Panc1 (cell line): ENCODE measurements at regions not wholly inside any gene's neighbourhood (a gene's known extent, or its start where the extent isn't known, plus 50 kb on each side); places are given as distances from the start of the nearest gene placed in this dataset.

Experiments
- ATAC-seq: fragments of 200-7000 bp; cut with Tn5 transposase; 2 replicates; pipeline ENCODE4 v1.9.1; 2020; ENCODE audit warnings: mild to moderate bottlenecking, moderate library complexity
- BruUV-seq: library from RNA; stranded (reverse); fragments of 400-500 nt; replicated peaks from 2 replicates; lab custom pipeline; 2021; lab: Mats Ljungman, UMichigan
- CTCF ChIA-PET: fragments of 300-600 bp; sonication (Branson Sonifier 250); formaldehyde crosslinking; loops from one replicate; lab custom pipeline; 2022; ENCODE audit warnings: antibody characterized with exemption; lab: Charles Lee
- POLR2A ChIA-PET: fragments of 300-600 bp; sonication (Branson Sonifier 250); formaldehyde crosslinking; loops from one replicate; lab custom pipeline; 2022; ENCODE audit warnings: antibody characterized with exemption; lab: Charles Lee
- DNase-seq: peaks from one replicate; pipeline ENCODE4 v3.0.0-alpha.2; 2010; ENCODE audit warnings: low read depth, low spot score
- H3K27ac ChIP-seq: 2 replicates; pipeline ENCODE4 v1.5.1; 2011; ENCODE audit warnings: mild to moderate bottlenecking, low read length, inconsistent platforms
- H3K27me3 ChIP-seq: fragments of 200-500 bp; sonication (Bioruptor generic); 2 replicates; pipeline ENCODE4 v1.6.0; 2014; ENCODE audit warnings: low read length, inconsistent platforms; ENCODE audit not compliant: control insufficient read depth, insufficient read depth
- H3K36me3 ChIP-seq: fragments of 200-500 bp; sonication (Bioruptor generic); 2 replicates; pipeline ENCODE4 v1.5.1; 2014; ENCODE audit warnings: inconsistent platforms, mild to moderate bottlenecking, low read length, moderate library complexity; ENCODE audit not compliant: control insufficient read depth, insufficient read depth
- H3K4me1 ChIP-seq: 2 replicates; pipeline ENCODE4 v1.5.1; 2011; ENCODE audit warnings: inconsistent platforms, mild to moderate bottlenecking, low read length, moderate library complexity; ENCODE audit not compliant: control insufficient read depth, insufficient read depth
- H3K4me3 ChIP-seq, 2 experiments: 2 replicates each; pipeline ENCODE4 v1.5.1; 2011 to 2012; ENCODE audit warnings: low read depth in 2 of 2, low read length in 2 of 2, mild to moderate bottlenecking in 2 of 2, inconsistent platforms in 1 of 2, moderate library complexity in 1 of 2
- H3K9me3 ChIP-seq: fragments of 200-500 bp; sonication (Bioruptor generic); 2 replicates; pipeline ENCODE4 v1.5.1; 2014; ENCODE audit warnings: low read depth, mild to moderate bottlenecking, inconsistent platforms, low read length, moderate library complexity; ENCODE audit not compliant: control insufficient read depth, insufficient read depth
- POLR2AphosphoS5 ChIP-seq: IDR thresholded peaks from 2 replicates; pipeline ENCODE4 v1.6.1; 2012; ENCODE audit warnings: mild to moderate bottlenecking, low read depth, low read length, moderate library complexity
- REST ChIP-seq, 2 experiments: IDR thresholded peaks; 2 replicates each; pipeline ENCODE4 v1.6.1; 2011 to 2012; ENCODE audit warnings: low read depth in 2 of 2, control low read depth in 1 of 2, low read length in 1 of 2, mild to moderate bottlenecking in 1 of 2, moderate library complexity in 1 of 2; ENCODE audit not compliant: insufficient read depth in 1 of 2
- SIN3A ChIP-seq: IDR thresholded peaks from 2 replicates; pipeline ENCODE4 v1.6.1; 2012; ENCODE audit warnings: low read depth, mild to moderate bottlenecking, low read length, moderate library complexity, borderline replicate concordance; ENCODE audit not compliant: insufficient read depth
- TCF7L2 ChIP-seq: IDR thresholded peaks from 2 replicates; pipeline ENCODE4 v1.6.1; 2011; ENCODE audit warnings: mild to moderate bottlenecking, low read depth, low read length, inconsistent platforms
- in situ Hi-C: cut with HindIII; loops from 2 replicates; pipeline ENCODE4 v1.10.0; 2016; ENCODE audit warnings: low sequenced_read_pairs, low pct_unique_long_range_greater_than_20kb
- intact Hi-C: fragments of 100-400 bp; cut with micrococcal nuclease; formaldehyde crosslinking; loops from one replicate; pipeline ENCODE4 v1.10.0; 2022; ENCODE audit not compliant: unreplicated experiment
- TF ChIP-seq, protein P1 (sequence below): fragments of 450-650 bp; IDR thresholded peaks from 2 replicates; pipeline ENCODE4 v1.5.1; 2017; ENCODE audit warnings: mild to moderate bottlenecking

DNA sequence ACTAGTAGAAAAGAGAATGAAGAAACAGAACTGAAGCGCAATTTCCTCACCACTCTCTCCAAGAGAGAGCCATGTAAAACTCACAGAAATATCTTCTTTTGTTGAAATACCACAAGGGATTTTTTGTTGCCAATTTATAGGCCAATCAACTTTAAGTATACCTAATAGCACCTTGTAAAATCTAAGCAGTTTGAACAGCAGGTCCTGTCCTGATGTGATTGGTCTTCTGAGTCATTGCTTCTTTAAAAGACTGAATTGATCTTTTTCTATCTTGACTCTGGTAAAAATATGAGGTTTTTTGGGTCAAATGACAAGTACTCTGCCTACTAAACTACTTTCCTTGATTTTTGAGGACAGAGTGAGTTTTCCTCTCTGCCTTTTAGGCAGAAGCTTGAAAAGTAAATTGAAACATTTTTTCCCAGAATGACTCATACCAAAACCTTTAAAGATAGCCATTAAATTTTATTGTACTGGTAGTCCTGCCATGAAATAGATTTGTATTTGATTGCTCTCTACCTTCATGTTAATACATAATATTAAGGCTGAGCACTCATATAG, 343.9 kb upstream of the CBLB start:
- H3K27me3 ChIP-seq = no peaks in the 10 kb centered on the region
- H3K9me3 ChIP-seq = no peaks in the 10 kb centered on the region
- ChIA-PET POLR2A (no interaction called here), CTCF (no interaction called here)
- ATAC-seq = no peak
- in situ Hi-C loops = no loop called here
- H3K4me1 ChIP-seq = no peaks in the 10 kb centered on the region
- H3K4me3 ChIP-seq = no peak overlapping the region
- no peak overlapping the region for H3K27ac ChIP-seq
- no peak for TF ChIP-seq REST (IDR thresholded peaks at IDR 0.05; ENCODE audit: insufficient read depth in 1 of 2, low read depth in 2 of 2, low read length in 1 of 2)
- no peak for TF ChIP-seq TCF7L2
- no peak for TF ChIP-seq POLR2AphosphoS5
- TF ChIP-seq SIN3A = no peak
- TF ChIP-seq, protein P1, sequence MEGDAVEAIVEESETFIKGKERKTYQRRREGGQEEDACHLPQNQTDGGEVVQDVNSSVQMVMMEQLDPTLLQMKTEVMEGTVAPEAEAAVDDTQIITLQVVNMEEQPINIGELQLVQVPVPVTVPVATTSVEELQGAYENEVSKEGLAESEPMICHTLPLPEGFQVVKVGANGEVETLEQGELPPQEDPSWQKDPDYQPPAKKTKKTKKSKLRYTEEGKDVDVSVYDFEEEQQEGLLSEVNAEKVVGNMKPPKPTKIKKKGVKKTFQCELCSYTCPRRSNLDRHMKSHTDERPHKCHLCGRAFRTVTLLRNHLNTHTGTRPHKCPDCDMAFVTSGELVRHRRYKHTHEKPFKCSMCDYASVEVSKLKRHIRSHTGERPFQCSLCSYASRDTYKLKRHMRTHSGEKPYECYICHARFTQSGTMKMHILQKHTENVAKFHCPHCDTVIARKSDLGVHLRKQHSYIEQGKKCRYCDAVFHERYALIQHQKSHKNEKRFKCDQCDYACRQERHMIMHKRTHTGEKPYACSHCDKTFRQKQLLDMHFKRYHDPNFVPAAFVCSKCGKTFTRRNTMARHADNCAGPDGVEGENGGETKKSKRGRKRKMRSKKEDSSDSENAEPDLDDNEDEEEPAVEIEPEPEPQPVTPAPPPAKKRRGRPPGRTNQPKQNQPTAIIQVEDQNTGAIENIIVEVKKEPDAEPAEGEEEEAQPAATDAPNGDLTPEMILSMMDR = no peak
- BruUV-seq = no TSS peak
- intact Hi-C loops = no loop called here
- no peaks in the 10 kb centered on the region for H3K36me3 ChIP-seq
- no peak for DNase-seq

DNA sequence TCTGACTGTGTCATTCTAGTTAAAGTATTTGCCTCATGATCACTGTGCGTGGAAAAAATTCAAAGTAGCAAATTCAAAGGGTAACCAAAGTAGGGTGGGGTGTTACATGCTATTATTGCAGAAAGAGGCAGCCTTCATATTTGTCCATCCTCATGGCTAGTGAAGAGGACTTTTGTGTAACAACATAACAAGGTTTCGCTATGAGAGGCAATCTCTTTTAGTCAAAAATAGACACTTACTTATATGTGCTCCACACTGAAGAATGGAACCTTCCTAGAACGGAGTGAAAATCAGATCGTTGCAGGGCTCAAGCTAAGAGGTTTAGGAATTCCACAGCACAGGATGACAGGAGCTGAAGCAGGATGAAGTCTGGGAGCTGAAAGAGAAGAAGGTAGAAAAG, 345.1 kb upstream of the CBLB start:
- in situ Hi-C loops = no loop called here
- CTCF ChIA-PET = no interaction called here

More for the DNA sequence above, 345.1 kb upstream of the CBLB start:
- Histone ChIP-seq H3K4me1 (no peaks in the 10 kb centered on the region), H3K36me3 (no peaks in the 10 kb centered on the region), H3K27me3 (no peaks in the 10 kb centered on the region), H3K27ac (no peak overlapping the region), H3K9me3 (no peaks in the 10 kb centered on the region), H3K4me3 (no peak overlapping the region)
- TF ChIP-seq TCF7L2 = no peak
- TF ChIP-seq, protein P1 = no peak
- TF ChIP-seq SIN3A = no peak
- TF ChIP-seq POLR2AphosphoS5 = no peak
- TF ChIP-seq REST (IDR thresholded peaks at IDR 0.05; ENCODE audit: insufficient read depth in 1 of 2, low read depth in 2 of 2, low read length in 1 of 2) = no peak
- ATAC-seq (no peak), DNase-seq (no peak)
- intact Hi-C loops = no loop called here
- POLR2A ChIA-PET = no interaction called here
- no TSS peak for BruUV-seq
